CD4-positive, CD25-positive, alpha-beta regulatory T cell (primary cell): ENCODE measurements at regions not wholly inside any gene's neighbourhood (a gene's known extent, or its start where the extent isn't known, plus 50 kb on each side); places are given as distances from the start of the nearest gene placed in this dataset.

Source experiments
- ATAC-seq, 2 donors: fragments of 150-1000 bp; cut with Tn5 transposase; one replicate each; pipeline ENCODE4 v1.10.0; 2021; ENCODE audit warnings: low read depth in 2 of 2, moderate number of reproducible peaks in 2 of 2, moderate library complexity in 1 of 2
- DNase-seq, 3 donors: peaks; one replicate each; pipeline versions ENCODE4 v3.0.0 to v3.0.0-alpha.2; 2012 to 2022; ENCODE audit warnings: mixed read lengths in 1 of 3
- H3K27ac ChIP-seq: one replicate; pipeline ENCODE4 v1.7.0; 2013; ENCODE audit warnings: mild to moderate bottlenecking, low read length; ENCODE audit not compliant: insufficient read depth, poor library complexity, severe bottlenecking
- H3K27me3 ChIP-seq: one replicate; pipeline ENCODE4 v1.7.0; 2013; ENCODE audit warnings: low read length; ENCODE audit not compliant: control insufficient read depth, insufficient read depth
- H3K36me3 ChIP-seq: one replicate; pipeline ENCODE4 v1.7.0; 2013; ENCODE audit warnings: mild to moderate bottlenecking, low read length, moderate library complexity; ENCODE audit not compliant: control insufficient read depth, insufficient read depth
- H3K4me1 ChIP-seq: 2 replicates; pipeline ENCODE4 v1.7.0; 2013; ENCODE audit warnings: mild to moderate bottlenecking, low read length; ENCODE audit not compliant: insufficient read depth, control insufficient read depth, poor library complexity, severe bottlenecking
- H3K4me3 ChIP-seq: one replicate; pipeline ENCODE4 v1.7.0; 2013; ENCODE audit warnings: low read depth, mild to moderate bottlenecking, low read length, moderate library complexity
- H3K9me3 ChIP-seq, 2 experiments: 1 replicate in 1 of 2; 2 replicates in 1 of 2; pipeline ENCODE4 v1.7.0; 2013; ENCODE audit warnings: low read length in 2 of 2, mild to moderate bottlenecking in 1 of 2, moderate library complexity in 1 of 2; ENCODE audit not compliant: control insufficient read depth in 2 of 2
- H3K27ac Mint-ChIP-seq, 3 donors: one replicate each; pipeline ENCODE4 v1.8.0; 2020 to 2022; ENCODE audit warnings: mild to moderate bottlenecking in 3 of 3, mixed read lengths in 3 of 3, moderate library complexity in 2 of 3
- H3K27me3 Mint-ChIP-seq: one replicate; pipeline ENCODE4 v1.8.0; 2022; ENCODE audit warnings: mild to moderate bottlenecking, mixed read lengths
- H3K36me3 Mint-ChIP-seq: one replicate; pipeline ENCODE4 v1.8.0; 2020; ENCODE audit warnings: mixed read lengths
- H3K4me1 Mint-ChIP-seq, 4 donors: one replicate each; pipeline ENCODE4 v1.8.0; 2020 to 2022; ENCODE audit warnings: mixed read lengths in 4 of 4, mild to moderate bottlenecking in 1 of 4
- H3K4me3 Mint-ChIP-seq, 4 donors: one replicate each; pipeline ENCODE4 v1.8.0; 2020 to 2022; ENCODE audit warnings: mild to moderate bottlenecking in 4 of 4, mixed read lengths in 4 of 4, moderate library complexity in 3 of 4
- H3K9me3 Mint-ChIP-seq, 7 donors: one replicate each; pipeline ENCODE4 v1.8.0; 2020 to 2022; ENCODE audit warnings: mixed read lengths in 7 of 7, mild to moderate bottlenecking in 3 of 7, moderate library complexity in 2 of 7

GRCh38 chr11:11211888-11212287, 141.2 kb downstream of the CSNK2A3 start:
- Histone ChIP-seq H3K27me3 (no peaks in the 10 kb centered on the region), H3K9me3 (no peaks in the 10 kb centered on the region), H3K4me1 (no peaks in the 10 kb centered on the region), H3K4me3 (no peak overlapping the region), H3K36me3 (no peaks in the 10 kb centered on the region), H3K27ac (no peak overlapping the region)
- Mint-ChIP-seq H3K9me3 (peaks cover 0 to 1% (median 0%) of the 10 kb centered on the region in 7 donors), H3K27ac (no peak overlapping the region), H3K4me1 (no peaks in the 10 kb centered on the region), H3K4me3 (no peak overlapping the region), H3K36me3 (no peaks in the 10 kb centered on the region), H3K27me3 (peaks cover 17% of the 10 kb centered on the region)
- no peak for ATAC-seq
- no peak for DNase-seq

GRCh38 chr11:11211186-11211585, 141.9 kb downstream of the CSNK2A3 start:
- peaks cover 0 to 1% (median 0%) of the 10 kb centered on the region in 7 donors for H3K9me3 Mint-ChIP-seq
- Histone ChIP-seq H3K27ac (no peak overlapping the region), H3K4me3 (no peak overlapping the region), H3K36me3 (no peaks in the 10 kb centered on the region), H3K27me3 (no peaks in the 10 kb centered on the region), H3K4me1 (no peaks in the 10 kb centered on the region), H3K9me3 (no peaks in the 10 kb centered on the region)
- H3K4me3 Mint-ChIP-seq = no peak overlapping the region
- peaks cover 17% of the 10 kb centered on the region for H3K27me3 Mint-ChIP-seq
- no peak overlapping the region for H3K27ac Mint-ChIP-seq
- H3K4me1 Mint-ChIP-seq = no peaks in the 10 kb centered on the region
- no peaks in the 10 kb centered on the region for H3K36me3 Mint-ChIP-seq
- ATAC-seq = no peak
- DNase-seq = no peak

- no peak overlapping the region for H3K4me3 Mint-ChIP-seq
- H3K27me3 Mint-ChIP-seq = peaks cover 17% of the 10 kb centered on the region
- no peaks in the 10 kb centered on the region for H3K36me3 ChIP-seq
- no peak overlapping the region for H3K4me3 ChIP-seq
- no peaks in the 10 kb centered on the region for H3K27me3 ChIP-seq
- H3K27ac Mint-ChIP-seq = no peak overlapping the region
- H3K9me3 ChIP-seq = no peaks in the 10 kb centered on the region
- DNase-seq (no peak), ATAC-seq (no peak)
- no peaks in the 10 kb centered on the region for H3K4me1 Mint-ChIP-seq
- H3K4me1 ChIP-seq = no peaks in the 10 kb centered on the region
- H3K9me3 Mint-ChIP-seq = peaks cover 0 to 1% (median 0%) of the 10 kb centered on the region in 7 donors
- H3K27ac ChIP-seq = no peak overlapping the region
- no peaks in the 10 kb centered on the region for H3K36me3 Mint-ChIP-seq
These were observed 142.6 kb downstream of the CSNK2A3 start for GRCh38 chr11:11210446-11210845.

DNA sequence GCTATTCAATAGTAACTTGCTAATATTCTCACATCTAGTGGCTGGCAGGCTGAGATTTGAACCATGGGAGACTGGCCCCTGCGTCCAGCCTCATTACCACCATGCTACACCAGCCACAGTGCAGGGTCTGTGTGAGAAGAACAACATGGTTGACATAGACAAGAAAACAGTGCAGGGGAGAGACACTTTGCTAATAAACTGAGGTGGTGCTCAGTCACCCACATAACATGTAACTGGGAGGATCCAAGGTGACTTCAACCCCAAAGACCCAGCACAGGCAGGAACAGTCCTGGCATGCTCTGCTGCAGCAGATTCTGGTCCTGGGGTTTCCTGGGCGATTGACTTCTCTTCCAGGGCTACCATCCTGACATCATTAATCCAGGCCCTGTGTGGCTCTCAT, 143.1 kb downstream of the CSNK2A3 start:
- ATAC-seq (no peak), DNase-seq (no peak)
- no peaks in the 10 kb centered on the region for H3K36me3 ChIP-seq
- no peaks in the 10 kb centered on the region for H3K9me3 ChIP-seq
- Mint-ChIP-seq H3K27ac (no peak overlapping the region), H3K4me1 (no peaks in the 10 kb centered on the region), H3K9me3 (peaks cover 0 to under 1% (median 0%) of the 10 kb centered on the region in 7 donors), H3K4me3 (no peak overlapping the region), H3K36me3 (no peaks in the 10 kb centered on the region), H3K27me3 (peaks cover 17% of the 10 kb centered on the region)
- no peaks in the 10 kb centered on the region for H3K4me1 ChIP-seq
- no peak overlapping the region for H3K27ac ChIP-seq
- no peaks in the 10 kb centered on the region for H3K27me3 ChIP-seq
- H3K4me3 ChIP-seq = no peak overlapping the region

- H3K27me3 ChIP-seq = no peaks in the 10 kb centered on the region
- ATAC-seq (no peak), DNase-seq (no peak)
- H3K27ac Mint-ChIP-seq = no peak overlapping the region
- H3K36me3 Mint-ChIP-seq = no peaks in the 10 kb centered on the region
- peaks cover 18% of the 10 kb centered on the region for H3K27me3 Mint-ChIP-seq
- H3K4me1 ChIP-seq = no peaks in the 10 kb centered on the region
- H3K4me3 Mint-ChIP-seq = no peak overlapping the region
- H3K9me3 ChIP-seq = no peaks in the 10 kb centered on the region
- no peaks in the 10 kb centered on the region for H3K36me3 ChIP-seq
- no peak overlapping the region for H3K4me3 ChIP-seq
- peaks cover 0 to 5% (median 0%) of the 10 kb centered on the region in 7 donors for H3K9me3 Mint-ChIP-seq
- H3K27ac ChIP-seq = no peak overlapping the region
- no peaks in the 10 kb centered on the region for H3K4me1 Mint-ChIP-seq
These were observed 144.1 kb downstream of the CSNK2A3 start for GRCh38 chr11:11208994-11209393.

- peaks cover 28% of the 10 kb centered on the region for H3K27me3 Mint-ChIP-seq
- H3K4me3 Mint-ChIP-seq = no peak overlapping the region
- no peaks in the 10 kb centered on the region for H3K27me3 ChIP-seq
- no peak overlapping the region for H3K27ac Mint-ChIP-seq
- peaks cover 0 to 14% (median 2%) of the 10 kb centered on the region in 7 donors for H3K9me3 Mint-ChIP-seq
- ATAC-seq (no peak), DNase-seq (no peak)
- no peak overlapping the region for H3K4me3 ChIP-seq
- H3K4me1 Mint-ChIP-seq = no peaks in the 10 kb centered on the region
- H3K9me3 ChIP-seq = peaks cover 4 to 6% of the 10 kb centered on the region in 2 experiments
- H3K36me3 Mint-ChIP-seq = no peaks in the 10 kb centered on the region
- H3K27ac ChIP-seq = no peak overlapping the region
- H3K36me3 ChIP-seq = no peaks in the 10 kb centered on the region
- H3K4me1 ChIP-seq = no peaks in the 10 kb centered on the region
These were observed 145.6 kb downstream of the CSNK2A3 start for GRCh38 chr11:11207428-11207827.

- H3K27me3 ChIP-seq = no peaks in the 10 kb centered on the region
- Mint-ChIP-seq H3K4me1 (no peaks in the 10 kb centered on the region), H3K27ac (peak overlapping the region in 1 of 3 donors; percentile 8), H3K27me3 (peaks cover 28% of the 10 kb centered on the region), H3K36me3 (no peaks in the 10 kb centered on the region), H3K9me3 (peaks cover 0 to 16% (median 2%) of the 10 kb centered on the region in 7 donors), H3K4me3 (no peak overlapping the region)
- no peak overlapping the region for H3K27ac ChIP-seq
- peaks cover 4 to 6% of the 10 kb centered on the region in 2 experiments for H3K9me3 ChIP-seq
- H3K4me3 ChIP-seq = no peak overlapping the region
- ATAC-seq (no peak), DNase-seq (no peak)
- no peaks in the 10 kb centered on the region for H3K36me3 ChIP-seq
- no peaks in the 10 kb centered on the region for H3K4me1 ChIP-seq
These were observed 146.6 kb downstream of the CSNK2A3 start for GRCh38 chr11:11206484-11206883.

DNA sequence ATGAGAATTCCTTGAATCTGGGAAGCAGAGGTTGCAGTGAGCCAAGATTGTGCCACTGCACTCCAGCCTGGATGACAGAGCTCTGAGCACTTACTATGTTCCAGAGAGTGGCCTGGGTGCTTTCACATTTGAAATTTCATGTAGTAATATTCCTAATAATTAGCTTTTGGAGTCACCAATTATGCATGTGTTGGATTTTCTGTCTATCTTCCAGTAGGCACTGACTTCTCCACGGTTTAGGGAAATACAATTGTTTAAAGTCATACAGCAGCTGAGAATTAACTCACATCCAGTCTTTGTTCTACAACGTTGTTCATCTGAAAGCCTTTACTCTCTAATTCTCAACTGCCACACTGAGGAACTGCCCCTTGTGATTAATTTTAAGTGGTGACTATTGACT, 150.2 kb downstream of the CSNK2A3 start:
- peaks cover 0 to 21% (median 3%) of the 10 kb centered on the region in 7 donors for H3K9me3 Mint-ChIP-seq

More for the DNA sequence above, 150.2 kb downstream of the CSNK2A3 start:
- Histone ChIP-seq H3K27me3 (no peaks in the 10 kb centered on the region), H3K36me3 (no peaks in the 10 kb centered on the region), H3K4me1 (no peaks in the 10 kb centered on the region), H3K27ac (no peak overlapping the region), H3K4me3 (no peak overlapping the region), H3K9me3 (peaks cover 4 to 6% of the 10 kb centered on the region in 2 experiments)
- DNase-seq (no peak), ATAC-seq (no peak)
- Mint-ChIP-seq H3K36me3 (no peaks in the 10 kb centered on the region), H3K27me3 (peaks cover 19% of the 10 kb centered on the region), H3K4me3 (no peak overlapping the region), H3K4me1 (no peaks in the 10 kb centered on the region), H3K27ac (no peak overlapping the region)
